OCI-LY3 (cell line): ENCODE measurements at regions not wholly inside any gene's neighbourhood (a gene's known extent, or its start where the extent isn't known, plus 50 kb on each side); places are given as distances from the start of the nearest gene placed in this dataset.

Source experiments
- CTCF ChIP-seq: fragments of 200-600, 300-600 bp; sonication (generic); IDR thresholded peaks from 2 replicates; pipeline ENCODE4 v1.5.1; 2014; ENCODE audit warnings: antibody characterized with exemption, low read length, low read depth
- EZH2phosphoT487 ChIP-seq: fragments of 200-600 bp; shearing (Covaris generic); IDR thresholded peaks from 2 replicates; pipeline ENCODE4 v1.6.1; 2018; ENCODE audit warnings: antibody characterized with exemption, mixed run types, low read depth

GRCh38 chr3:80521081-80521480, 753.3 kb upstream of the ROBO1 start:
- TF ChIP-seq CTCF, result no peak
- no peak for TF ChIP-seq EZH2phosphoT487
